HCT116 (cell line): ENCODE measurements at regions not wholly inside any gene's neighbourhood (a gene's known extent, or its start where the extent isn't known, plus 50 kb on each side); places are given as distances from the start of the nearest gene placed in this dataset.

Experiments used
- ATAC-seq: fragments of 200-7000 bp; cut with Tn5 transposase; 2 replicates; pipeline ENCODE4 v1.9.1; 2020; ENCODE audit warnings: mild to moderate bottlenecking, moderate library complexity
- BruUV-seq: library from RNA; stranded (reverse); fragments of 400-500 nt; replicated peaks from 2 replicates; lab custom pipeline; 2021; lab: Mats Ljungman, UMichigan
- CTCF ChIA-PET: fragments of 300-600 bp; sonication (Branson Sonifier 250); formaldehyde crosslinking; loops from one replicate; lab custom pipeline; 2021; ENCODE audit warnings: antibody characterized with exemption; lab: Charles Lee
- POLR2A ChIA-PET: fragments of 300-600, 350-600 bp; sonication (Branson Sonifier 250); formaldehyde crosslinking; loops from one replicate; lab custom pipeline; 2021; ENCODE audit warnings: antibody characterized with exemption; lab: Charles Lee
- RAD21 ChIA-PET, 2 experiments: fragments of 300-600 bp; sonication (Branson Sonifier 250); formaldehyde crosslinking; loops; one replicate each; lab custom pipeline; 2023; ENCODE audit warnings: low total read pairs in 2 of 2; ENCODE audit not compliant: uncharacterized antibody in 2 of 2, unreplicated experiment in 2 of 2, low non-redundant PET in 1 of 2; lab: Charles Lee
- DNase-seq: peaks from one replicate; pipeline ENCODE4 v3.0.0-alpha.2; 2010; ENCODE audit warnings: low read depth, low spot score
- H2AFZ ChIP-seq: fragments of 200-600 bp; shearing (Covaris generic), sonication (generic); 2 replicates; pipeline ENCODE4 v1.6.1; 2017; ENCODE audit warnings: low read depth, mixed run types, mixed read lengths, antibody characterized with exemption, low read length; ENCODE audit not compliant: poor library complexity, severe bottlenecking
- H3K27ac ChIP-seq: 2 replicates; pipeline ENCODE4 v1.5.1; 2012; ENCODE audit warnings: low read depth, low read length
- H3K27me3 ChIP-seq: fragments of 200-600 bp; sonication (generic); 2 replicates; pipeline ENCODE4 v1.6.1; 2016; ENCODE audit warnings: mixed run types, low read length, mixed read lengths; ENCODE audit not compliant: insufficient read depth
- H3K36me3 ChIP-seq, 2 experiments: fragments of 200-500 bp in 1 of 2; fragments of 200-600 bp in 1 of 2; sonication (Bioruptor generic) in 1 of 2; sonication (generic) in 1 of 2; 2 replicates each; pipeline versions ENCODE4 v1.5.1 to v1.6.1; 2014 to 2016; ENCODE audit warnings: low read length in 2 of 2, inconsistent platforms in 1 of 2, mixed read lengths in 1 of 2, mixed run types in 1 of 2; ENCODE audit not compliant: insufficient read depth in 2 of 2, control insufficient read depth in 1 of 2
- H3K4me1 ChIP-seq, 2 experiments: fragments of 200-600 bp in 1 of 2; sonication (generic) in 1 of 2; 2 replicates each; pipeline versions ENCODE4 v1.5.1 to v1.6.1; 2012 to 2017; ENCODE audit warnings: low read length in 2 of 2, inconsistent platforms in 1 of 2, mild to moderate bottlenecking in 1 of 2, mixed read lengths in 1 of 2, mixed run types in 1 of 2, moderate library complexity in 1 of 2; ENCODE audit not compliant: insufficient read depth in 2 of 2, control insufficient read depth in 1 of 2
- H3K4me2 ChIP-seq: fragments of 200-600 bp; sonication (generic); 2 replicates; pipeline ENCODE4 v1.6.1; 2017; ENCODE audit warnings: mixed run types, low read length, mixed read lengths
- H3K4me3 ChIP-seq, 2 experiments: fragments of 200-600 bp in 1 of 2; sonication (generic) in 1 of 2; replicated peaks in 1 of 2; 2 replicates each; pipeline ENCODE4 v1.5.1; 2011 to 2016; ENCODE audit warnings: low read length in 2 of 2, control low read depth in 1 of 2, low read depth in 1 of 2, mild to moderate bottlenecking in 1 of 2, mixed read lengths in 1 of 2, mixed run types in 1 of 2
- H3K79me2 ChIP-seq: fragments of 200-600 bp; sonication (generic); 2 replicates; pipeline ENCODE4 v1.6.1; 2017; ENCODE audit warnings: mild to moderate bottlenecking, mixed run types, low read length, moderate library complexity, mixed read lengths; ENCODE audit not compliant: insufficient read depth
- H3K9ac ChIP-seq: fragments of 200-600 bp; sonication (generic); 2 replicates; pipeline ENCODE4 v1.6.1; 2016; ENCODE audit warnings: low read length, mixed read lengths
- H3K9me2 ChIP-seq: fragments of 200-600 bp; sonication (generic), shearing (Covaris generic); 2 replicates; pipeline ENCODE4 v1.6.1; 2017; ENCODE audit warnings: mixed run types, mild to moderate bottlenecking, moderate library complexity; ENCODE audit not compliant: insufficient read depth
- H3K9me3 ChIP-seq, 2 experiments: fragments of 200-500 bp in 1 of 2; fragments of 200-600 bp in 1 of 2; sonication (Bioruptor generic) in 1 of 2; sonication (generic) in 1 of 2; 2 replicates each; pipeline ENCODE4 v1.6.1; 2014 to 2017; ENCODE audit warnings: low read length in 2 of 2, mixed read lengths in 2 of 2, inconsistent platforms in 1 of 2, low read depth in 1 of 2, mild to moderate bottlenecking in 1 of 2, mixed run types in 1 of 2, moderate library complexity in 1 of 2; ENCODE audit not compliant: control insufficient read depth in 1 of 2, insufficient read depth in 1 of 2
- H4K20me1 ChIP-seq: fragments of 200-600 bp; sonication (generic), shearing (Covaris generic); 2 replicates; pipeline ENCODE4 v1.6.1; 2017; ENCODE audit warnings: mixed run types, mild to moderate bottlenecking, moderate library complexity; ENCODE audit not compliant: insufficient read depth
- ATF3 ChIP-seq: IDR thresholded peaks from 2 replicates; pipeline ENCODE4 v1.6.1; 2012
- CBX3 ChIP-seq: IDR thresholded peaks from 2 replicates; pipeline ENCODE4 v1.6.1; 2012; ENCODE audit warnings: low read depth
- EZH2 ChIP-seq: fragments of 200-600 bp; sonication (generic); IDR thresholded peaks from 2 replicates; pipeline ENCODE4 v1.6.1; 2017; ENCODE audit warnings: antibody characterized with exemption, mixed run types
- EZH2phosphoT487 ChIP-seq: fragments of 200-600 bp; IDR thresholded peaks from 2 replicates; pipeline ENCODE4 v1.6.1; 2018; ENCODE audit warnings: antibody characterized with exemption, borderline replicate concordance
- FOSL1 ChIP-seq: IDR thresholded peaks from 2 replicates; pipeline ENCODE4 v1.6.1; 2012; ENCODE audit warnings: low read depth
- JUND ChIP-seq: IDR thresholded peaks from 2 replicates; pipeline ENCODE4 v1.6.1; 2012
- MAX ChIP-seq: IDR thresholded peaks from 2 replicates; pipeline ENCODE4 v1.6.1; 2012
- POLR2A ChIP-seq: IDR thresholded peaks from 2 replicates; pipeline ENCODE4 v1.7.0; 2011; ENCODE audit warnings: borderline replicate concordance; ENCODE audit not compliant: insufficient read depth, insufficient read length; ENCODE audit errors: extremely low read depth
- POLR2AphosphoS5 ChIP-seq: IDR thresholded peaks from 2 replicates; pipeline ENCODE4 v1.6.1; 2011; ENCODE audit warnings: mild to moderate bottlenecking, low read depth, low read length, moderate library complexity
- RAD21 ChIP-seq: IDR thresholded peaks from 2 replicates; pipeline ENCODE4 v1.6.1; 2012; ENCODE audit warnings: low read depth, mild to moderate bottlenecking
- REST ChIP-seq: IDR thresholded peaks from 2 replicates; pipeline ENCODE4 v1.6.1; 2012; ENCODE audit warnings: low read depth
- SIN3A ChIP-seq: IDR thresholded peaks from 2 replicates; pipeline ENCODE4 v1.6.1; 2012; ENCODE audit warnings: low read depth
- SRF ChIP-seq: IDR thresholded peaks from 2 replicates; pipeline ENCODE4 v1.6.1; 2012; ENCODE audit warnings: low read depth
- TCF7L2 ChIP-seq: IDR thresholded peaks from 2 replicates; pipeline ENCODE4 v1.7.0; 2011; ENCODE audit warnings: borderline replicate concordance, inconsistent platforms; ENCODE audit not compliant: insufficient read depth, insufficient read length; ENCODE audit errors: extremely low read depth
- YY1 ChIP-seq: IDR thresholded peaks from 2 replicates; pipeline ENCODE4 v1.6.1; 2011; ENCODE audit warnings: low read length, low read depth, moderate library complexity, mild to moderate bottlenecking; ENCODE audit not compliant: insufficient replicate concordance; ENCODE audit errors: extremely low read depth
- ZBTB33 ChIP-seq: IDR thresholded peaks from 2 replicates; pipeline ENCODE4 v1.6.1; 2011; ENCODE audit warnings: mild to moderate bottlenecking, low read length, moderate library complexity; ENCODE audit not compliant: insufficient replicate concordance; ENCODE audit errors: extremely low read depth
- ZFX ChIP-seq: fragments of 450-650 bp; IDR thresholded peaks from 2 replicates; pipeline ENCODE4 v1.6.1; 2017
- ZNF274 ChIP-seq: fragments of 200-500 bp; sonication (Bioruptor generic); IDR thresholded peaks from 2 replicates; pipeline ENCODE4 v1.6.1; 2014; ENCODE audit warnings: mild to moderate bottlenecking, low read depth, low read length, inconsistent platforms
- intact Hi-C: fragments of 100-400 bp; cut with micrococcal nuclease; formaldehyde crosslinking; loops from 2 replicates; pipeline ENCODE4 v1.10.0; 2022

GRCh38 chr3:99410789-99411311 is 227.5 kb upstream of the COL8A1 start:
- Histone ChIP-seq H3K4me3 (no peak overlapping the region), H4K20me1 (no peaks in the 10 kb centered on the region), H3K27ac (no peak overlapping the region), H3K79me2 (no peaks in the 10 kb centered on the region), H3K4me1 (no peaks in the 10 kb centered on the region), H3K9ac (no peak overlapping the region), H3K9me2 (no peaks in the 10 kb centered on the region; the same call in 1 of the 2 replicates), H3K27me3 (peaks cover 9% of the 10 kb centered on the region; the same call in 1 of the 2 replicates), H3K4me2 (no peak overlapping the region), H3K9me3 (no peaks in the 10 kb centered on the region), H2AFZ (no peak overlapping the region), H3K36me3 (no peaks in the 10 kb centered on the region)
- POLR2A ChIA-PET = no interaction called here
- no peak for TF ChIP-seq CBX3
- no peak for TF ChIP-seq SIN3A
- no peak for TF ChIP-seq YY1
- no peak for TF ChIP-seq ZBTB33
- no peak for TF ChIP-seq POLR2AphosphoS5
- TF ChIP-seq MAX = no peak
- no peak for TF ChIP-seq JUND
- no peak for TF ChIP-seq ZNF274
- no peak for TF ChIP-seq POLR2A
- no peak for TF ChIP-seq EZH2phosphoT487
- no peak for TF ChIP-seq REST
- no peak for TF ChIP-seq TCF7L2
- TF ChIP-seq FOSL1 = no peak
- TF ChIP-seq ZFX = no peak
- TF ChIP-seq SRF = no peak
- no peak for TF ChIP-seq EZH2
- TF ChIP-seq RAD21 = no peak
- no peak for TF ChIP-seq ATF3
- RAD21 ChIA-PET = no interaction called here
- intact Hi-C loops = no loop called here
- DNase-seq (no peak), ATAC-seq (no peak)
- CTCF ChIA-PET = no interaction called here
- no TSS peak for BruUV-seq
